A673 (cell line): ENCODE measurements at regions not wholly inside any gene's neighbourhood (a gene's known extent, or its start where the extent isn't known, plus 50 kb on each side); places are given as distances from the start of the nearest gene placed in this dataset.

Experiments
- EZH2 ChIP-seq: fragments of 200-600 bp; sonication (generic); IDR thresholded peaks from 2 replicates; pipeline ENCODE4 v1.6.1; 2017; ENCODE audit warnings: borderline replicate concordance, low read depth, mild to moderate bottlenecking, mixed read lengths, antibody characterized with exemption, low read length; ENCODE audit not compliant: poor library complexity, severe bottlenecking
- TF ChIP-seq, protein P1 (sequence below): fragments of 300-800, 200-600 bp; sonication (generic); conservative IDR thresholded peaks from 2 replicates; pipeline ENCODE4 v1.5.1; 2017; ENCODE audit warnings: low read depth, mild to moderate bottlenecking, antibody characterized with exemption, low read length, moderate library complexity, mixed read lengths

- TF ChIP-seq, protein P1, sequence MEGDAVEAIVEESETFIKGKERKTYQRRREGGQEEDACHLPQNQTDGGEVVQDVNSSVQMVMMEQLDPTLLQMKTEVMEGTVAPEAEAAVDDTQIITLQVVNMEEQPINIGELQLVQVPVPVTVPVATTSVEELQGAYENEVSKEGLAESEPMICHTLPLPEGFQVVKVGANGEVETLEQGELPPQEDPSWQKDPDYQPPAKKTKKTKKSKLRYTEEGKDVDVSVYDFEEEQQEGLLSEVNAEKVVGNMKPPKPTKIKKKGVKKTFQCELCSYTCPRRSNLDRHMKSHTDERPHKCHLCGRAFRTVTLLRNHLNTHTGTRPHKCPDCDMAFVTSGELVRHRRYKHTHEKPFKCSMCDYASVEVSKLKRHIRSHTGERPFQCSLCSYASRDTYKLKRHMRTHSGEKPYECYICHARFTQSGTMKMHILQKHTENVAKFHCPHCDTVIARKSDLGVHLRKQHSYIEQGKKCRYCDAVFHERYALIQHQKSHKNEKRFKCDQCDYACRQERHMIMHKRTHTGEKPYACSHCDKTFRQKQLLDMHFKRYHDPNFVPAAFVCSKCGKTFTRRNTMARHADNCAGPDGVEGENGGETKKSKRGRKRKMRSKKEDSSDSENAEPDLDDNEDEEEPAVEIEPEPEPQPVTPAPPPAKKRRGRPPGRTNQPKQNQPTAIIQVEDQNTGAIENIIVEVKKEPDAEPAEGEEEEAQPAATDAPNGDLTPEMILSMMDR, result no peak
- TF ChIP-seq EZH2, result no peak
Measured at GRCh38 chr16:85264752-85265151, 152.5 kb upstream of the CIBAR2 start.
